ENCODE measurements at regions not wholly inside any gene's neighbourhood (a gene's known extent, or its start where the extent isn't known, plus 50 kb on each side); places are given as distances from the start of the nearest gene placed in this dataset.

DNA sequence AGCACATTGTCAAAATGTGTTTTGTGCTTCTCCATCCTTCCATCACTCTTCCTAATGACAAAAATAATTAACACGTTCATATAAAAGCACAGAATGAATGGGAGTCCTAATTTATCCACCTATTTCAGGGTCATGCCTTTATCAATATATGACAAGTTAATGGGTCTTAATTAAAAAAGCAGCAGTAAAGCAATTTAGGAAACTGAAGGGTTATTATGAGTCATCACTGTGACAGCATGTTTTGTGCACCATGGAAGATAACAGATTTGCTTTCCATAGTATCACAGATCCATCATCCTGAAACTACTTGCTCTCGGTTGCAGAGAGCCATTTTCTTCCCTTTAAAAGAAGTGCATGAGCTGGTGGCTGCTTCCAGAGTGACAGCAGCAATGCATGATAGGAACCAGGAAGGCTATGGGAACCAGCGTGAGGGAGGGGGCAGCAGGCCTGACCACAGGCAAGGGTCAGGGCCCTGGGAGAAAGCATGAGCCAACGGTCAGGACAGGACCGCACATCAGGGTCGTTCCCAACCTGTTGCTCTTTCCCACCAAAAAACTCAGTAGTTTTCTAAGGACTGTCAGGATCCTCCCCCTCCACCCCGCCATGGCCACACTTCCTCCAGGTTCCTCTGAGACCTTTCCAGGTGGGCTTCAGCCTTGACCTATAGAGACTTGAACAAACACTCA is 784.1 kb downstream of the UQCRFS1 start:
- Histone ChIP-seq H3K4me2 (no peak overlapping the region), H3K4me1 (no peaks in the 10 kb centered on the region), H3K27ac (no peak overlapping the region), H3K9me3 (peaks cover 5% of the 10 kb centered on the region; the same call in 1 of the 3 replicates), H3K4me3 (no peak overlapping the region)
- ChIA-PET POLR2A (no interaction called here), CTCF (interaction anchor here (1.4 kb wide), 1 partner anchor 15 kb away, joined by 4 read pairs; no protein-coding TSS in a partner anchor)
- FAIRE-seq, result peak; percentile 73
- no peak for DNase-seq (ENCODE audit: low read depth in 1 of 2, low spot score in 1 of 2)
- no peak for ATAC-seq
- WGBS (ENCODE audit: missing lambda C conversion rate), result 20% methylated on average over 7 of the region's 7 CpGs
- no peak for TF ChIP-seq FOSL2 (IDR thresholded peaks at IDR 0.05)
- peak; percentile 66 for TF ChIP-seq FOSL2 (CRISPR knock-in tag; IDR thresholded peaks at IDR 0.05)
- no peak for TF ChIP-seq CEBPB (IDR thresholded peaks at IDR 0.05)

DNA sequence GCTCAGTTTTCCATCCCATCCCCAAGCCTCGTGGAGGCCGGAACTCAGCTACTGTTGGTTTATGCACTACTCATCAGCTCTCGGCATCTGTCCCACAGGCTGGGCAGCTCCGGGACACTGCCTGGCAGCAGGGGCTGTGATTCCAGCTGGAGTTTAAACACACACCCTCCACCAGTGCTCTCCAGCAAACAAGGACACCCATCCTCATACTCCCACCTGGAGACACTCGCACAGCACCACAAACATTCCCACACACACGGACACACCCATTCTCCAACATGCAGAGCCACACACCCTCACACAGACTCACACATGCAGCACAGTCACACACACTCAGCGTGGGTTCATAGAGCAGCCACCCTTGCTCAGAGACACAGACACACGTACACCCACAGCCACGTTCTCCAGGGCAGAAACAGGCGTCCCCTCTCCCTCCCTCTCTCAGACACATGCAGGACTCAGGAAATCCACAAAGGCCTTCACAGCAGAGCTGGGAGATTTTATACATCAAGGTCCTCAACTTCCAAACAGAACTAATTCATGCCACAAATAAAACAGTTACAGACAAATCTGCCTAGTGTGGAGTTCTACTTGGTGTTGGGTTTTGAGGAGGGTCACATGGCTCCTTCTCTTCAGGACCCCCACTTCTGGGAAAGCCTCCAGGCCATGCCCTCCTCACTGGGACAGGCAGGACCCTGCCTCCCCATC is 785.4 kb downstream of the UQCRFS1 start:
- no peak overlapping the region for H3K27ac ChIP-seq
- CTCF ChIA-PET, result interaction anchor here (1.4 kb wide), 1 partner anchor 16 kb away, joined by 4 read pairs; no protein-coding TSS in a partner anchor
- TF ChIP-seq CHD4 (IDR thresholded peaks at IDR 0.05; ENCODE audit: borderline replicate concordance), result no peak
- no peak for TF ChIP-seq HEYL (CRISPR knock-in tag; IDR thresholded peaks at IDR 0.05)
- no peak for TF ChIP-seq JUNB (IDR thresholded peaks at IDR 0.05)
- TF ChIP-seq, protein P1, sequence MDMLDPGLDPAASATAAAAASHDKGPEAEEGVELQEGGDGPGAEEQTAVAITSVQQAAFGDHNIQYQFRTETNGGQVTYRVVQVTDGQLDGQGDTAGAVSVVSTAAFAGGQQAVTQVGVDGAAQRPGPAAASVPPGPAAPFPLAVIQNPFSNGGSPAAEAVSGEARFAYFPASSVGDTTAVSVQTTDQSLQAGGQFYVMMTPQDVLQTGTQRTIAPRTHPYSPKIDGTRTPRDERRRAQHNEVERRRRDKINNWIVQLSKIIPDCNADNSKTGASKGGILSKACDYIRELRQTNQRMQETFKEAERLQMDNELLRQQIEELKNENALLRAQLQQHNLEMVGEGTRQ (IDR thresholded peaks at IDR 0.05), result no peak
- no peak for TF ChIP-seq SREBF2 (IDR thresholded peaks at IDR 0.05)
- TF ChIP-seq ZC3H11A (IDR thresholded peaks at IDR 0.05), result no peak
- TF ChIP-seq PBX3 (IDR thresholded peaks at IDR 0.05), result no peak
- TF ChIP-seq, protein P2, sequence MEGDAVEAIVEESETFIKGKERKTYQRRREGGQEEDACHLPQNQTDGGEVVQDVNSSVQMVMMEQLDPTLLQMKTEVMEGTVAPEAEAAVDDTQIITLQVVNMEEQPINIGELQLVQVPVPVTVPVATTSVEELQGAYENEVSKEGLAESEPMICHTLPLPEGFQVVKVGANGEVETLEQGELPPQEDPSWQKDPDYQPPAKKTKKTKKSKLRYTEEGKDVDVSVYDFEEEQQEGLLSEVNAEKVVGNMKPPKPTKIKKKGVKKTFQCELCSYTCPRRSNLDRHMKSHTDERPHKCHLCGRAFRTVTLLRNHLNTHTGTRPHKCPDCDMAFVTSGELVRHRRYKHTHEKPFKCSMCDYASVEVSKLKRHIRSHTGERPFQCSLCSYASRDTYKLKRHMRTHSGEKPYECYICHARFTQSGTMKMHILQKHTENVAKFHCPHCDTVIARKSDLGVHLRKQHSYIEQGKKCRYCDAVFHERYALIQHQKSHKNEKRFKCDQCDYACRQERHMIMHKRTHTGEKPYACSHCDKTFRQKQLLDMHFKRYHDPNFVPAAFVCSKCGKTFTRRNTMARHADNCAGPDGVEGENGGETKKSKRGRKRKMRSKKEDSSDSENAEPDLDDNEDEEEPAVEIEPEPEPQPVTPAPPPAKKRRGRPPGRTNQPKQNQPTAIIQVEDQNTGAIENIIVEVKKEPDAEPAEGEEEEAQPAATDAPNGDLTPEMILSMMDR (IDR thresholded peaks at IDR 0.05), result no peak
- TF ChIP-seq TFCP2L1 (CRISPR knock-in tag; IDR thresholded peaks at IDR 0.05), result no peak
- TF ChIP-seq MYC (IDR thresholded peaks at IDR 0.05; ENCODE audit: borderline replicate concordance, low read length), result no peak
- POLR2A ChIA-PET, result no interaction called here
- no peak for FAIRE-seq
- no peak overlapping the region for H3K4me2 ChIP-seq
- 9% methylated on average over 10 of the region's 10 CpGs for WGBS (ENCODE audit: missing lambda C conversion rate)
- ATAC-seq, result no peak; a peak in 1 of 6 replicates
- DNase-seq (ENCODE audit: low read depth in 1 of 2, low spot score in 1 of 2), result no peak
- peaks cover 5% of the 10 kb centered on the region; the same call in 1 of the 3 replicates for H3K9me3 ChIP-seq
- H3K4me1 ChIP-seq, result no peaks in the 10 kb centered on the region
- no peak overlapping the region for H3K4me3 ChIP-seq

GRCh38 chr19:28426730-28427225 is 786.2 kb downstream of the UQCRFS1 start:
- H3K4me1 ChIP-seq, result no peaks in the 10 kb centered on the region
- TF ChIP-seq BHLHE40 (IDR thresholded peaks at IDR 0.05; ENCODE audit: low read depth, low read length) (no peak), REST (IDR thresholded peaks at IDR 0.05) (no peak), SREBF2 (IDR thresholded peaks at IDR 0.05) (no peak), HMGXB4 (CRISPR knock-in tag; IDR thresholded peaks at IDR 0.05; ENCODE audit: borderline replicate concordance) (no peak), RAD21 (conservative IDR thresholded peaks at IDR 0.05 in 1 of 2, IDR thresholded peaks at IDR 0.05 in 1 of 2) (no peak), NPAS2 (CRISPR knock-in tag; IDR thresholded peaks at IDR 0.05; ENCODE audit: borderline replicate concordance) (no peak)
- TF ChIP-seq, protein P1 (IDR thresholded peaks at IDR 0.05), result no peak
- WGBS (ENCODE audit: missing lambda C conversion rate), result 35% methylated on average over 2 of the region's 4 CpGs
- no peak for FAIRE-seq
- H3K9me3 ChIP-seq, result peaks cover 5% of the 10 kb centered on the region; the same call in 2 of the 3 replicates
- H3K4me3 ChIP-seq, result no peak overlapping the region
- ATAC-seq, result no peak
- CTCF ChIA-PET, result no interaction called here
- no peak overlapping the region for H3K27ac ChIP-seq
- no peak for DNase-seq (ENCODE audit: low read depth in 1 of 2, low spot score in 1 of 2)
- no peak overlapping the region for H3K4me2 ChIP-seq
- POLR2A ChIA-PET, result no interaction called here

All from A549 (cell line).